GM18858 (cell line): ENCODE measurements at regions not wholly inside any gene's neighbourhood (a gene's known extent, or its start where the extent isn't known, plus 50 kb on each side); places are given as distances from the start of the nearest gene placed in this dataset.
"Not testable (repeated sequence)": the region's sequence is repeated elsewhere in the genome, so short reads cannot be mapped to it uniquely, and the experiment has no call there.

Source experiments
- ATAC-seq: cut with Tn5 transposase; IDR thresholded peaks from one replicate; pipeline ENCODE4 v1.9.1; 2021; ENCODE audit not compliant: unreplicated experiment

DNA sequence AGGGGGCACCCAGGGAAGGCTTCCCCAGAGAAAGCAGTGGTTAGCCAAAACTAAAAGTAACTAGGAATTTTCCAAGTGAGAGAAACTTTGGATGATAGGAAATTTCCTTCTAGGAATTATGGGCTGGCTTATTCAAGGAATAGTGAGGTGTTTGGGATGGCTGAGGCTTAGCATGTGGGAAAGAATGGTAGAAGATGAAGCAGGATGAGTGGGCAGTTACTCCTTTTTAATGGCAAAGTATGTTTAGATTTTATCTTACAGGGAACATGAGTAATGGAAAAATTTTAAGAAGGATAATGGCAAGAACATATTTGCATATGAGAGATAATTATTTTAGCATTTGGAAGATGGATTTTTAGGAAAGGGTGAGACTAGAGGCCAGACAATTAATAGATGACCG lies 197.6 kb downstream of the SLC38A4 start:
- no peak for ATAC-seq

DNA sequence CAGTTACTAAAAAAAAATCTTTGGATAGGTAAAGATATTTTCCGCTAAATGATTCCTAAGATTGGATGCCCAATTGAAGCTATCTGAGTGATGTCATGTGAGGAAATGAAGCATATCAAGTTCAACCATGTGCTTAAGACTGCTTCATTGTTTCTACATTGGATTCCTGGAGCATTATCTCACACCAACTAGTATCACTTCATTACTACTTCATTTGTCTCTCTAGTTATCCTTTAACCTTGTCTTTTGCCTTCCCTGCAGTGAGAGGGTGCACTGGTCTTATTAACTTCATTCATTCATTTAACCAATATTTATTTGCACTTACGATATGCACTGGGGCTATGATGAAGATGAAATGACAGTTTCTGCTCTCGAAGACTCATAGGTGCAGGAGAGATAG lies 198.1 kb downstream of the SLC38A4 start:
- no peak for ATAC-seq

GRCh38 chr12:46619474-46619873 lies 206.3 kb downstream of the SLC38A4 start:
- not testable (repeated sequence) for ATAC-seq

DNA sequence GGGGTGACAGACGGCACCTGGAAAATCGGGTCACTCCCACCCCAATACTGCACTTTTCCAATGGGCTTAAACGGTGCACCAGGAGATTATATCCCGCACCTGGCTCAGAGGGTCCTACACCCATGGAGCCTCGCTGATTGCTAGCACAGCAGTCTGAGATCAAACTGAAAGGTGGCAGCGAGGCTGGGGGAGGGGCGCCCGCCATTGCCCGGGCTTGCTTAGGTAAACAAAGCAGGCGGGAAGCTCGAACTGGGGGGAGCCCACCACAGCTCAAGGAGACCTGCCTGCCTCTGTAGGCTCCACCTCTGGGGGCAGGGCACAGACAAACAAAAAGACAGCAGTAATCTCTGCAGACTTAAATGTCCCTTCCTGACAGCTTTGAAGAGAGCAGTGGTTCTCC lies 208.1 kb downstream of the SLC38A4 start:
- not testable (repeated sequence) for ATAC-seq

DNA sequence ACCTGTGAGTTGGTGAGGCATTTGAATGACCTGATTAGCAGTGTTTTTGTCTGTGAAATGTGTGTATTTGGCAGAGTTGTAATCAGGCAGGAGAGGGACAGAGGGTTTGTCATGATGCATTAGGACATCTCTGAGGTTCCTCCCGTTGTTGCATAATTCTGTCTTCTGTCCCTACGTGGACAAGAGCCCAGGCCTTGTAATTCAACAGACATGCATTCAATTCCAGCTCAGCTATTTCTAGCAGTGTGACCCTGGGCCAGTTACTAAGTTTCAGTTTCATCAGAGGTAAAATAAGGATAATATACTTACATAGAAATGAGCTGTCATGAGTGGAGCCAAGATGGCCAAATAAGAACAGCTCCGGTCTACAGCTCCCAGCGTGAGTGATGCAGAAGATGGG lies 208.6 kb downstream of the SLC38A4 start:
- no peak for ATAC-seq

- no peak for ATAC-seq
These were observed 215.0 kb downstream of the SLC38A4 start for GRCh38 chr12:46610754-46611153.

- no peak for ATAC-seq
These were observed 216.1 kb downstream of the SLC38A4 start for GRCh38 chr12:46609674-46610073.

GRCh38 chr12:46609273-46609623 lies 216.5 kb downstream of the SLC38A4 start:
- ATAC-seq, result no peak

DNA sequence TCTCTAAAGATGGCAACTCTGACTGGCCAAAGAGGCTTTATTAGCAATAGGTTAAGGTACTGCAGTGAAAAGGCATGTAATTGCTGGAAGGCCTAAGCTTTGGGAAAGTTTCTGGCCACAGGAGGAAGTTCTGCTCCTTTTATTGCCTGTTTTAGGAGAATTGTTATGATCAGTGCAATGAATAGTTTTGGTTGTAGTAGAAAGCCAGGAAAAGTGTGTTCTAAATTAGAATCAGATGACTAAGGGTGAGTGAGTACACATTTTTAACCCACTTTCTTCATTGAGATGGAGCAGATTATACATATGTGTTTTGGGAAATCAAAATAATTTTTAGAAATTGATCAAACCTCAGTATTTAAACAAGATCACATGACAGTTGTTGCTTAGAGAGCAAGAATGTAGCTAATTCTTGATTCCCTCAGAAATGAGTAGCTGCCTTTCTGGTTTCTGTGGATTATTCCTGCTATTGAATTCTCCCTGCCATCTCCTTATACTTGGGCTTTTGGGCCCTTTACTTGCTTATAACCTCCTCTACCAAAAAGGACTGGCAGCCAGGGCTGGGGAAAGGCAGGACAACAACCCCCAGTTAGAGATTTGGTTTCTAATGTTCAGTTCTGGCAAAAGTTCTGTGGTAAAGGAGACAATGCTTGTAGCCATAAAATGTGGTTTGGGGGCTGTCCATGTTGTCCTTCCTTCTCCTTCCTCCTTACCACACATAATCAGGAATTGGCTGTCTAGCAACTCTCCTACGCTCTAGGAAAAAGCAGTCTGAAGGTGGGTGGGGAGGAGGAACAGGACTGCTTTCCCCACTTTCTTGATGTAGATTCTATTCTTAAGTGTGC lies 217.1 kb downstream of the SLC38A4 start:
- ATAC-seq, result no peak

DNA sequence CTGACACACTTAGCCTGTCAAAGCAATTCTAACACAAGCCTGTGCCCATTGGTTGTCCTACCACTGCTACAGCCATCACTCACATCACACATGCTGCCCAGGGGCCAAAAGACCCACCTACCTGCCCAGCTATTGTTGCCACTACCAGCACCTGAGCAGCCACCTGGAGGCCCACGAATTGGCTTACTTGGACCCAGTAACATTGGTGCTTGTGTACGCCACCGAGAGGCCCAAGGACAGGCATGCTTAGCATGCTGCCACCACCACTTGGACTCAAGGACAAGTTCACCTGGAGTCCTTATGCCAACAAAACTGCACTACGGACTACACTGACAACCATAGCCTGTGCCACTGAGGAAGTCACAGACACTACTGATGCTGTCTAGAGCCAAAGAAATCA lies 221.1 kb downstream of the SLC38A4 start:
- ATAC-seq, result no peak

DNA sequence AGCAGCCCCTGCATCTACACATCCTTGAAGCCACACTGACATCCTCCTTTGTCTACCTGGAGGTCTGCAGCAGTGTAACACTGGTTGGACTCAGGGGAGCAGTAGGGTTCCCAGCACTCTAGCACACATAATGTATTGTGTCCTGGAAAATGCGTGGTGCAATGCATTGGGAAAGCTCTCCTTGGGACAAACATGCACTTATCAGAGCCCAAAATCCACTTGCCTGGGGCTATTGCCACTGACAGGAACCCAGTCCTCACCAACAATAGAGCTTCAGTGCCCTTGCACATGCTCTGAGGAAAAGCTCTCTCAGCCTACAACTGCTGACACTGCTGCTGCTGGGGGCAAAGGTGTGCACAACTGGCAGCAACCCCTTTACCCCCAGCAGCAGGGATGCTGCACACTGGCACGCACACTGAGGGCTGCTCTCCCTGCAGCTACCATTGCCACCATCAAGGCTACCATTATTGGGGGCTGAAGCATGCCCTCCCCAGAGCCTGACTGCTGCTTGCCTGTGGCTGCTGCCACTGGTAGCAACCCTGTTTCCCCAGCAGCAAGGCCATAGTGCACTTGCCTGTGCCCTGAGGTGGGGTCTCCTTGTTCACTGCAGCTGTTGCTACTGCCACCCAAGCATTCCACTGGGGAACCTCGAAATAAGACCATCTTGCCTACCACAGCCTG lies 221.9 kb downstream of the SLC38A4 start:
- ATAC-seq, result no peak

DNA sequence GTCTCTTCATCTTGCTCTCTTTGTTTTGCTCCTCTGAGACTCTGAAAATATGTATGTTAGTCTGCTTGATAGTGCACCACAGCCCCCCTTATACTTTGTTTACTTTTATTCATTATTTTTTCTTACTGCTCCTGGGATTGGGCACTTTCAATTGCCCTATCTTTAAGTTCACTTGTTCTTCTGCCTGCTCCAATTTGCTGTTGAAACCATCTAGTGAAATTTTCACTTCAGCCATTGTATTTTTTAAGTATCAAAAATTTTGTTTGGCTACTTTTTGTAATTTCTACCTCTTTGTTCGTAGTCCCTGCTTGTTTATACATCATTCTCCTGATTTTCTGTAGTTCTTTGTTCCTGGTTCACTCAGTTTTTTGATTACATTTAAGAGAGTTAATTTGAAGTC lies 223.3 kb downstream of the SLC38A4 start:
- ATAC-seq, result no peak

DNA sequence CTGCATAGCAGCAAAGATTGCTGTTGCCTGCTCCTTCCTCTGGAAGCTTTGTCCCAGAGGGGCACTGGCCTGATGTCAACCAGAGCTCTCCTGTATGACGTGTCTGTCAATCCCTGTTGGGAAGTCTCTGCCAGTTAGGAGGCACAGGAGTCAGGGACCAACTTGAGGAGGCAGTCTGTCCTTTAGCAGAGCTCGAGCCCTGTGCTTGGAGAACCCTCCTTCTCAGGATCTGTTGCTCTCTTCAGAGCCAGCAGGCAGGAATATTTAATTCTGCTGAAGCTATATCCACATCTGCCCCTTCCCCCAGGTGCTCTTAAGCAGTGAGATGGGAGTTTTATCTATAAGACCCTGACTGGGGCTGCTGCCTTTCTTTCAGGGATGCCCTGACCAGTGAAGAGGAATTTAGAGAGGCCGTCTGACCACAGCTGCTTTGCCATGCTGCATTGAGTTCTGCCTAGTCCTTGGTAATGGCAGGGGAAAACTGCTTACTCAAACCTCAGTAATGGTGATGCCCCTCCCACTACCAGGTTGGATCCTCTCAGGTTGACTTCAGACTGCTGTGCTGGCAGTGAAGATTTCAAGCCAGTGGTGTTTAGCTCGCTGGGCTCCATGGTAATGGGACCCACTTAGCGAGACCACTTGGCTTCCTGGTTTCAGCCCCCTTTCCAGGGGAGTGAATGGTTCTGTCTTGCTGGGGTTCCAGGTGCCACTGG lies 218.6 kb upstream of the SLC38A2 start:
- ATAC-seq, result no peak

GRCh38 chr12:46585854-46586621 lies 213.5 kb upstream of the SLC38A2 start:
- ATAC-seq, result no peak

- not testable (repeated sequence) for ATAC-seq
These were observed 211.5 kb upstream of the SLC38A2 start for GRCh38 chr12:46584098-46584497.

DNA sequence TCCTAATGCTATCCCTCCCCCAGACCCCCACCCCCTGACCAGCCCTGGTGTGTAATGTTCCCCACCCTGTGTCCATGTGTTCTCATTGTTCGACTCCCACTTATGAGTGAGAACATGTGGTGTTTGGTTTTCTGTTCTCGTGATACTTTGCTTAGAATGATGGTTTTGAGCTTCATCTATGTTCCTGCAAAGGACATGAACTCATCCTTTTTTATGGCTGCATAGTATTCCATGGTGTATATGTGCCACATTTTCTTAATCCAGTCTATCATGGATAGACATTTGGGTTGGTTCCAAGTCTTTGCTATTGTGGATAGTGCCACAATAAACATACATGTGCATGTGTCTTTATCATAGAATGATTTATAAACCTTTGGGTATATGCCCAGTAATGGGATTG lies 209.4 kb upstream of the SLC38A2 start:
- not testable (repeated sequence) for ATAC-seq

DNA sequence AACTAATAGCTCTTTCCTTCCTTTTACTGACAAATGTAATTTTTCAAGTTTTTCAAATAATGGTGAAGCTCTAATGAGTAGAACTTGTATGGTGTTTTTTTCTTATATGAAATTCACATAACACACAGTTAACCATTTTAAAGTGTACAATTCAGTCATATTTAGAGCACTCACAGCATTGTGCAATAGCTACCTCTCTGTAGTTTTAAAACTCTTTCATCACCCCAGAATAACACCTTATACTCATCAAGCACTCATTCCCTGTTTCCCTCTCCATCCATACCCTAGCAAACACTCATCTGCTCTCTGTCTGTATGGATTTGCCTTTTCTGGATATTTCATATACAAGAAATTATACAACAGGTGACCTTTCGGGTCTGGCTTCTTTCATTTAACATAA lies 207.9 kb upstream of the SLC38A2 start:
- ATAC-seq, result no peak

DNA sequence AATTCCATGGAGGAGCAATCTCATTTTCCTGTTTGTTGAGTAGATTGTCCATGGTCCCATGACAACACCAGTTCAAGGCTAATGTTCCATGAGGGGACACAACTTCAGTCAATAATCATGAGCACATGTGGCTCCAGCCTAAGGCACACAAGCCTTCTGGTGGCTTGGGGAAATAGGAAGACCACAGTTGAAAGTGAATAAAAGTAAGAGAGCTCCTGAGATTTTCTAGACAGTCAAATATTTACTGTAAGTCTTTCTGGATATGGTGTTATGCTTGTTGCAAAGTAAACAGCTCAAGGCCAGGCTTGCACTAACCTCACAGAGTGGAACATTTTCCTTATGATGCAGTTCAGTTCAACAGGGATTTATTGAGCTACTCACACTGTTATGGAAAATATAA lies 206.9 kb upstream of the SLC38A2 start:
- no peak for ATAC-seq

DNA sequence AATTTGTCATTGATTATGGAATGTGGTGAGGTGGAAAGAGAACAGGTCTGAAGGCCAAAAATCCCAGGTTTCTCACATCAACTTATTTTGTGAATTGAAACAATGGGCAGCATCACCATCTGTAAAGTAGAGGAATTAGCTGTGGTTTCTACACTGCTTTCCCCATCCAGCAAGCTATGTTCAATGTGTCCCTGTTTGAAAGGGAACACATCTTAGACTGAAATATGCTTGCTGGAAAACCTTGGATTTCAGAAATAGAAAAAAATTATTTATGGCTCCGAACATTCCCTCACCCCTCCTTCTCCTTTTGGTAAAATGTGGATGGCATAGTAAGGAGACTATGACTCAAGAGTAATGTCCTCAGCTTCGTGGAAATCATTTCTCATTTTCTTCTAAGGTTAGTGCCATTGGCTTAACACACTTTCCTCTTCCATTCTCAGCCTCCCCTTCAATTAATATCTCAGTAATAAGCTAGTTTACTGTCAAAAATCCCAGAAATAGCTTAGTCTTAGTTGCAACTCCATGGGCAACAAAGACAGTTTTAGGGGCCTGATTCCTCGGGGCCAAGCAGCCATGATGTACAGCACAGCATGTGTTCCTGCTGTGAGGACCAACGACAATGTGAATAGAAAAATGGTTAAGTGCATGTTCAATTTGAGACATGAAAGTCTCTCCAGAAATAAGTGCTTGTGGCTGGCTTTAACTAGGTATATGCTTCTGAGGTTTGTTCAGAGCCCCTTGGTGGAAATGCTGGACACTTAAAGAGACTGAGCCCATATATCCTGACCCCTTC lies 205.8 kb upstream of the SLC38A2 start:
- ATAC-seq, result no peak

DNA sequence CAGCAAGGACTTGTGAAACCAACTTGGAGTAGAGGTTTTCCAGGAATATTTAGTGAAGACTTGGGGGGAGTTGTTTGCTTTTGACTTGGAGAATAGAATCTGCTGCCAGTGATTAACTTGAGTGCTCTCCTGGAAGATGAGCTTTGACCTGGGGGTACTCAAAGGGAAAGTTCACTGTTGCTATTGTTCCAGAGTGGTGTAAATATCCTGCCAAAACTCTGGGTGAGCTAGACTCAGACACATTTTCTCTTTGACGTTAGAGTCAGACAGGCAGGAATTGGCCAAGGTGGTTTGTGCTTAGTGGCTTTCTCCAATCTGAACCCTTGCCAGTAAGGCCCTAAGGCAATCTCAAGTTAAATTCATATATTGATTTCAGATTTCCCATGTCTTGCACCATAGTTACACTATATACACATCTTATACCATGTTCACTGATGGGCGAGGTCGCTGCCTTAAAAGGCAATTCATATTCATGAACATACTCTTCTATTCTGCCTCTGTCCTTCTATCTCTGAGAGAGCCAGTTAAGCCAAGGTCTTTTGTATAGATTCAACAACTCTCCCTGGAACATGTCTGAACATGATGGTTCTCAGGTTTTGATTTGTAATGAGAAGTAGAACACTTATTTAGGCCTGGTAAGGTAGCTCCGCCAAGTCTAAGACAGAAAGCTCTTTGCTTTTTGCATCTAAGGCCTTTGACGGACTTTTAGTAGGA lies 204.6 kb upstream of the SLC38A2 start:
- ATAC-seq, result no peak
